Effector memory CD4-positive, alpha-beta T cell (primary cell): ENCODE measurements at regions not wholly inside any gene's neighbourhood (a gene's known extent, or its start where the extent isn't known, plus 50 kb on each side); places are given as distances from the start of the nearest gene placed in this dataset.

Source experiments
- DNase-seq, 3 donors: peaks; one replicate each; pipeline ENCODE4 v3.0.0-alpha.2; 2020
- H3K27ac ChIP-seq: 2 replicates; pipeline ENCODE4 v1.7.0; 2013; ENCODE audit warnings: mild to moderate bottlenecking, low read length, moderate library complexity; ENCODE audit not compliant: insufficient read depth, poor library complexity, severe bottlenecking
- H3K27me3 ChIP-seq: replicated peaks from 2 replicates; pipeline ENCODE4 v1.7.0; 2013; ENCODE audit warnings: mild to moderate bottlenecking, low read length; ENCODE audit not compliant: insufficient read depth, control insufficient read depth, poor library complexity, severe bottlenecking
- H3K36me3 ChIP-seq: 2 replicates; pipeline ENCODE4 v1.7.0; 2013; ENCODE audit warnings: mild to moderate bottlenecking, low read length, moderate library complexity; ENCODE audit not compliant: control insufficient read depth, insufficient read depth
- H3K4me1 ChIP-seq: 2 replicates; pipeline ENCODE4 v1.7.0; 2013; ENCODE audit warnings: low read length, mild to moderate bottlenecking; ENCODE audit not compliant: control insufficient read depth, insufficient read depth, poor library complexity, severe bottlenecking
- H3K4me3 ChIP-seq: 2 replicates; pipeline ENCODE4 v1.7.0; 2013; ENCODE audit warnings: low read length, low read depth, mild to moderate bottlenecking; ENCODE audit not compliant: insufficient read depth, poor library complexity, severe bottlenecking
- H3K9me3 ChIP-seq: 2 replicates; pipeline ENCODE4 v1.7.0; 2013; ENCODE audit warnings: mild to moderate bottlenecking, low read length, moderate library complexity; ENCODE audit not compliant: control insufficient read depth

DNA sequence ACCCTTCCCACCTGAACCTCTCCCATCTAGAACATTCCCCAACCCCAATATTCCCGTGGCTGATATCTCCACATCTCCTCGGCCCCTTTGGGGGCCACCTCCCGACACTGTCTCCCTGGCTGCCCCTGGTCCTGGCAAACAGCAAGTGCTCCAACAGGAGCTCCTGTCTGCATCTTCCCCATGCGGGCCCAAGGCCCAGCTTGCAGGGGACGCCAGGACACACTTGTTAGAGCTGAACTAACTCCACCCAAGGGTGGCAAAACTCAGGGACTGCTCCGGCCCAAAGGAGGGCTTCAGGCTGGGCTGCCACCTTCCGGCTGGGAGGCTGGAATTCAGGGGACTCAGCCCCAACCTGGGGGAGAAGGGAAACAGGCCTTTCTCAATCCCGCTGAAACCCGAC is 106.6 kb downstream of the NCOR2 start:
- DNase-seq, result no peak
- Histone ChIP-seq H3K9me3 (no peaks in the 10 kb centered on the region), H3K27ac (no peak overlapping the region), H3K4me3 (no peak overlapping the region), H3K4me1 (peaks cover 27% of the 10 kb centered on the region), H3K36me3 (peaks cover 13% of the 10 kb centered on the region), H3K27me3 (no peaks in the 10 kb centered on the region)

DNA sequence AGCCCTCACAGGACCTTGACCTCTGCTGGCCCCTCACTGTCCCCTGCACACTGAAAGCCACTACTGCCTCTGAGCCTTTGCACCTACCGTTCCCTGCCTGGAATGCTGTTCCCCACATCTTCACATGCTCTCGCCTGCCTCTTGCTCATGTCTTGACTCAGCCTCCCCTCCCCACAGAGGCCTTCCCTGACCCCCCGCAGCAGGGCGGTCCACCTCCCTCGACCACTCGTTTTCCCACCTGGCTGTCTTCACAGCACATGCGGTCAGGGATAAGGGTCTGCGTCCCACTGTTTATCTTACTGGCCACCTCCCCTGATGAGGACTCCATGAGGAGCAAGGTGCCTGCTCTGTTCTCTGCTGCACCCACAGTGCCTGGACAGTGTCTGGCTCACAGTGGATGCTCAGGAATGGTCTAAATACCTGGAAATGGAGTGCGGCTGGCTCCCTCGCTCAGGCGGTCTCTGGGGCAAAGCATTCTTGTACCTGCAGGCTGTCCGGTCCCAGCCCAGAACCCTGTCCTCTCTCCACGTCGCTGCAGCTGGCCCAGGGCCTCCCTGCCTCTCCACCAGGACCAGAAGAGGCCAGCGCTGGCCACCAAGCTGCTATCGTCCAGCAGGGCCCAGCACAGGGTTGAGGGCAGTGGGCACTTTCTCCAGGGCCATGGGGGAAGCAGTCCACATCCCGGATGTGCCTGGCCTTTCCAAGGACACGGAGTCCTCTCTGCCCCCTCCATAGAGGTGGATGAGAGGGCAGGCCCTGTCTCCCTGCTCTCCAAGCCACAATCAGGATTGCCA is 107.4 kb downstream of the NCOR2 start:
- no peak for DNase-seq
- no peaks in the 10 kb centered on the region for H3K27me3 ChIP-seq
- no peaks in the 10 kb centered on the region for H3K9me3 ChIP-seq
- peaks cover 13% of the 10 kb centered on the region for H3K36me3 ChIP-seq
- H3K4me1 ChIP-seq, result peaks cover 24% of the 10 kb centered on the region
- H3K4me3 ChIP-seq, result no peak overlapping the region
- H3K27ac ChIP-seq, result no peak overlapping the region

DNA sequence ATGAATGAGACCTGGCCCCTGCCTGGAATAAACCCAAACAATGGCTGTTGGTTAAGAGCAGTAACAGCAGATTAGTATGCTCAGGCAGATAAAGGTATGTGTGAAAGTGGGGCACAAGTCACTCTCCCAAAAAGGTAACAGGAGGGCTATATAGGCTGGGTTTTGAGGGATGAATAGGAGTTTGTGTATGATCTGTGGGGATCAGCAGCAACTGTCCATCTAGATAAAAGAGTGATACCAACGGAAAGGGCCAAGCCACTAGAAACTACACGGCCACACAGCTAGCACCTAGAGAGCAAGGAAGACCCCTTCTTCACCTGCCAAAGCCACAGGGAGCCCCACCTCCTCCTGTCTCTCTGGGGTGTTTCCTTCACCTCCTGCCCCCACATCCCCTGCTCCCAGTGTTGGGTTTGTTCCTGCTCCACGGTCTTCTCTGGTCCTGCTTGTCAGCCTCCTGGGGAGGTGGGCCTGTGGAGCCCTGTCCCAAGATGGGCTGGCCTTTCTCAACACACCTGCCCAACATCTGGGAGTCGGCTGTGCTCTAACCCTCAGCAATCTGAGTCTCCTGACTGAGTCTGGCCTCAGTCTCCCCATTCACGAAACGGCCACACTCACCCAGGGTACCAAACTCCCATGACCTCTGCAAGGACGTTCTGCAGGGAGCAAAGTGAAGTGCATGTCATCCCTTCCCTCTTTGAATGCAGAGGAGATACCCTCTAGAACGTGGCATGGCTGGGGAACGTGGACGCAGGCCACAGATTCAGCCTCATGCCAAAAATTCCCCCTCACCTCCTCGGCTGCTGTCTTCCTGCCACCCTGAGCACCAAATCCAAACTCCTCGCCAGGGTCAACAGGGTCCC is 108.2 kb downstream of the NCOR2 start:
- DNase-seq, result no peak
- Histone ChIP-seq H3K4me3 (no peak overlapping the region), H3K9me3 (no peaks in the 10 kb centered on the region), H3K27ac (peak overlapping the region; percentile 17), H3K27me3 (no peaks in the 10 kb centered on the region), H3K4me1 (peaks cover 28% of the 10 kb centered on the region), H3K36me3 (peaks cover 13% of the 10 kb centered on the region)

DNA sequence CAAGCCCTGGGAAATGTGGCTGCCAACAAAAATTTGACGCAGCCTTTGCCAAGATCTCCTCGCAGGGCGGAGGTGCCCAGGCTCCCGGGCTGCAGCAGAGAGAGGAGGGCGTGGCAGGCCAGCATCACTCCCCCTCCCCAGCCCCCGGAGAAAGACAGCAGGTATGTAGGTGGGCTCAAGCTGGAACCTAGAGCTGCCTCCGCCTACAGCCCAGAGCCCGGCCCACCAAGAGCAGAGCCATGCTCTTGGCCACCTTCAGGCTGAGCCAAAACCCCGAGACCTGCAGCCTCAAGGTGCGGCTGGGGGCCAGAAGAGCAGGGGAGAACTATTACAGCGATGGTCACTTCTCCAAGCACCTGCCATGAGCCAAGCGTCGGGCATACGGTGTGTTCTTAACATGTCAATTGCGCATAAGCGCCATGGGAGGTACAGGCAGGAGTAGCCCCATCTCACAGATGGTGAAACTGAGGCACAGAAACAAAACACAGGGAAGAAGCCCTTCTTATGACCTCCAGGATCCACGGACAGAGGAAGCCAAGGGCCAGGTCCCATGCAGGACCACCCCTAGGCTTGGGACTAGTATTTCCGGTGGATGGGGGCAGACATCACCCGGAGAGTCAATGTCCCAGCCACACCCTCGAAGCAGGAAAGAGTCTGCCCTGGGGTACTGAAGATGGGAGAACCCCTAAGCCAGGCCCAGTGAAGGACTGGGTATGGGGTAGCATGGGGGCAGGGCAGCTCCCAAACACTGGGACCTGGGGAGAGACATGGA is 109.0 kb downstream of the NCOR2 start:
- Histone ChIP-seq H3K4me1 (peaks cover 35% of the 10 kb centered on the region), H3K4me3 (no peak overlapping the region), H3K27me3 (no peaks in the 10 kb centered on the region), H3K9me3 (no peaks in the 10 kb centered on the region), H3K27ac (peak overlapping the region; percentile 85), H3K36me3 (peaks cover 13% of the 10 kb centered on the region)
- no peak for DNase-seq

DNA sequence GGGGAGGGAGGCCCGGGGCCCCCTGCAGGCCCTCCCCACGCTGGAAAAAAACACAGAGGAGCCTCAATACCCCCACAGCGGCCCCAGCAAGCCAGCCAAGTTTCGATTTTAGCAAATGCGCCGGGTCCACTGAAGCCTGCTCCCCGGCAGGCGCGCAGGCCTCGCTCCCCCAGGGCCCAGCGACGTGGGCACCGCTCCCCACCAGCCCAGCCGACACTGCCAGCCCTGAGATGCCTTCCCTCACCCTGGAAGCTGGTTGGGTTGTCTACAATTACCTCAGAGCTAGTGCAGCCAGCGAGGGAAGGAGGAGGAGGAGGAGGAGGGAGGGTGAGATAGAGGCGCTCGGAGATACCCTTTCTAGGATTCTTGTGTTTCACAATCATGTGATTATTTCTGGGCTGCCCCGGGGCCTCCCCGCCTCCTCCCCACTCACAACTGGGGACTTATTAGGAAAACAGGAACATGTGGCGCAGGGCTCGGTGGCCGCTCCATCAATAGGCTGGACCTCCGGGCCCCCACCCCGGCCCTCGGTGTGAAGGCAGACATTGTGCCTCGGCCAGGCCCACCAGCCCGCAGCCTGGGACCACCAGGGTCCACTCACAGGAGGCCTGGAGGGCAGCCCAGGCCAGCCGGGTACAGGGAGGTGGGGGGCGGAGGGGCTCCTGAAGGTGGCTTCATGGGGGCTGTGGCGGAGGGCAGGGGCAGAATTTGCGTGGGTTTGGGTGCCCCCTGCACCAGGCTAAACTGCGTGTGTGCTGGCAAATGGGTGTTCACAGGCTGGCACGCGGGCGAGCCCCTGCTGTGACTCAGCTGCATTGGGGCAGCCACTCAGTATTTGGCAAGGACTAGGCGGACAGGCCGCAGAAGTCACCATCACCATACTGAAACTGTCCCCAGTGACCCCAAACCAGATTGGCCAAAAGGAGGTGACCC is 109.9 kb downstream of the NCOR2 start:
- H3K4me1 ChIP-seq, result peaks cover 43% of the 10 kb centered on the region
- H3K9me3 ChIP-seq, result no peaks in the 10 kb centered on the region
- peak overlapping the region; percentile 85 for H3K27ac ChIP-seq
- no peaks in the 10 kb centered on the region for H3K27me3 ChIP-seq
- DNase-seq, result peak; percentile 45 to 71 (median 64)
- peak overlapping the region; percentile 60 for H3K4me3 ChIP-seq
- peaks cover 13% of the 10 kb centered on the region for H3K36me3 ChIP-seq

DNA sequence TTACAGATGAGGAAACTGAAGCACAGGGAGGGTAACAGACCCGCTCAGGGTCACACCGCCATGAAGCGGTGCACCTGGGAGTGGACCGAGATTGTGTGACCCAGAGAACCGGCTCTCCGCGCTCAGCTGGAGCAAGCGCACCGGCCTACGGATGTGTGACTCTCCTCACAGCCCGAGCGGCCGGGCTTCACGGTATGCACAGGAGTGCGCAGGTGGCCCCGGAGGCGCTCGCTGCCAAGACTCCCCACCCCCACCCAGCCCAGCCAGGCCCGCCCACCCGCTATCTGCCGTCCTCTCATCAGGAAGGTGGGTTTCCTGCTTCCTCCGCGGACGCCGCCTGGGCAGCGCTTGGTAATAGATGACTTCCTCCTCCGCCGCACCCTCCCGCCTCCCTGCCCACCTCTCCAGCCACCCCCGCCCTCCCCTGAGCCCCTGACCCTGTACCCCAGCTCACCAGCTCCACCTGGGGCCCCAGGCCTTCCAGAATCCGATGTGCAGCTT is 110.7 kb downstream of the NCOR2 start:
- Histone ChIP-seq H3K27me3 (no peaks in the 10 kb centered on the region), H3K27ac (peak overlapping the region; percentile 85), H3K4me3 (peak overlapping the region; percentile 60), H3K9me3 (no peaks in the 10 kb centered on the region), H3K4me1 (peaks cover 52% of the 10 kb centered on the region), H3K36me3 (peaks cover 7% of the 10 kb centered on the region)
- peak; percentile 42 to 52 (median 43) for DNase-seq

DNA sequence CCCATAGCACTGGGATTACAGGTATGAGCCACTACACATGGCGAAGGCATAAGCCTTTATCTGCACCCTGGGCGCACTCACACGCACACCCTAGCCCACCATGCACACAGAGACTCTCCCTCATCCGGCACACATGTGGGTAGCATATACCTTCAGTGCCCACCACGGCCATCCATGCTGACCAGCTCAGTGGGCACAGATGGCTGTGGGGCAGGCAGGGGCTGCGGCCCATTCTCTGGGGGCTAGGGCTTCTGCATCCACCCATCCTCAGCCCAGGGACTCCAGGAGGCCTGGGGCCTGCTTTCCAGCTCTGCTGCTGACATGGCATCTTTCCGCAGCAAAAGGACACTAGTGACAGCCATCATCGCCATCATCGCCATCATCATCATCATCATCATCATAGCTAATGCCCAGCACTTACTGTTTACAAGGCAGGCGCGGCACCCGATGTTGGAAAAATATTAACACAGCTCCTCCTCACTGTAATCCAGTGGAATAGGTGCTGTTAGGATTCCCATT is 111.2 kb downstream of the NCOR2 start:
- H3K36me3 ChIP-seq, result peaks cover 7% of the 10 kb centered on the region
- H3K27ac ChIP-seq, result peak overlapping the region; percentile 85
- no peak for DNase-seq
- H3K4me3 ChIP-seq, result peak overlapping the region; percentile 60
- no peaks in the 10 kb centered on the region for H3K27me3 ChIP-seq
- H3K4me1 ChIP-seq, result peaks cover 52% of the 10 kb centered on the region
- H3K9me3 ChIP-seq, result no peaks in the 10 kb centered on the region

DNA sequence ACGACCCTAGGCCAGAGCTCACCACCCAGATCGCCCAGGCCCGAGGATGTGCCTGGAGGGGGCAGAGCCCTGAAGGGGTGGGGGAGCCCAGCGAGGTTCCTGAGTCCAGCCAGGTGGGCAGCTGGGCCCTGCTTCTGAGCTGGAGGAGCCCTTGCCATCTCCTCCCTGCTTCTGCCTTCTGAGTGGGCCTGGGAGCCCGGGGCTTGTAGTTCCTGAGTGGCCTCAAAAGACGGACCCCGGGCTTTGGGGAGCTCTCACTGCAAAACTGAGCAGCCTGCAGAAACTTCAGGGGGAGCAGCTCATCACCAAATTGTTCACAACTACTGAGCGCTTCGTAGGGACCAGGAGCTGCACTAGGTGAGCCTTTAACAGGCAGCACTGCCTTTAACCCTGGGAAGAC is 112.1 kb downstream of the NCOR2 start:
- Histone ChIP-seq H3K9me3 (no peaks in the 10 kb centered on the region), H3K4me1 (peaks cover 52% of the 10 kb centered on the region), H3K36me3 (peaks cover 6% of the 10 kb centered on the region), H3K4me3 (no peak overlapping the region), H3K27me3 (no peaks in the 10 kb centered on the region), H3K27ac (no peak overlapping the region)
- no peak for DNase-seq

DNA sequence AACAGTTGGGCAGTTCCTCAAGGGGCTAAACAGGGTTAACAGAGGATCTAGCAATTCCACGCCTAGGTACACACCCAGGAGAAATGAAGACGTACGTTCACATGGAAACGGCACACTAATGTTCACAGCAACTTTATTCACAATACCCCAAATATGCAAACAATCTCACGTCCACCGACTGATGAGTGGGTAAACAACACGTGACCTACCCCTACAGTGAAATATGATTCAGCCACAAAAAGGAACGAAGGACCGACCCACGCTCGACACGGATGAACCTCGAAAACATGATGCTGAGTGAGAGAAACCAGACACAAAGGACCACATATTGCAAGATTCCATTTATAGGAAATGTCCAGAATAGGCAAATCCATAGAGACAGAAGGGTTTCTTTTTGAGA is 112.7 kb downstream of the NCOR2 start:
- no peaks in the 10 kb centered on the region for H3K36me3 ChIP-seq
- H3K27ac ChIP-seq, result peak overlapping the region; percentile 66
- DNase-seq, result no peak
- H3K27me3 ChIP-seq, result no peaks in the 10 kb centered on the region
- H3K4me1 ChIP-seq, result peaks cover 52% of the 10 kb centered on the region
- H3K9me3 ChIP-seq, result no peaks in the 10 kb centered on the region
- H3K4me3 ChIP-seq, result no peak overlapping the region
